Right lobe of liver (tissue), 6 donors: ENCODE measurements at regions not wholly inside any gene's neighbourhood (a gene's known extent, or its start where the extent isn't known, plus 50 kb on each side); places are given as distances from the start of the nearest gene placed in this dataset.

Experiments
- ATAC-seq, 4 donors: fragments of 200-7000 bp; cut with Tn5 transposase; one replicate each; pipeline ENCODE4 v1.9.1; 2020; ENCODE audit warnings: mild to moderate bottlenecking in 4 of 4, moderate library complexity in 4 of 4
- DNase-seq, 3 donors: peaks; one replicate each; pipeline ENCODE4 v3.0.0-alpha.2; 2020
- H3K27ac ChIP-seq, 3 donors: fragments of 200-600 bp; one replicate each; pipeline ENCODE4 v1.8.0; 2022
- H3K27me3 ChIP-seq, 2 donors: fragments of 200-600 bp; one replicate each; pipeline ENCODE4 v1.8.0; 2022
- H3K36me3 ChIP-seq, 4 donors: fragments of 200-600 bp; sonication (generic) in 1 of 4; one replicate each; pipeline versions ENCODE4 v1.5.1 to v1.8.0; 2017 to 2022; ENCODE audit warnings: control low read depth in 1 of 4
- H3K4me1 ChIP-seq, 4 donors: fragments of 200-600 bp; sonication (generic) in 1 of 4; one replicate each; pipeline versions ENCODE4 v1.5.1 to v1.8.0; 2017 to 2022; ENCODE audit warnings: control low read depth in 1 of 4
- H3K4me3 ChIP-seq, 3 donors: fragments of 200-600 bp; one replicate each; pipeline ENCODE4 v1.8.0; 2022
- H3K9me3 ChIP-seq, 4 donors: fragments of 200-600 bp; sonication (generic) in 1 of 4; one replicate each; pipeline versions ENCODE4 v1.5.1 to v1.8.0; 2017 to 2022; ENCODE audit warnings: control low read depth in 1 of 4
- POLR2A ChIP-seq: fragments of 450-650 bp; IDR thresholded peaks from one replicate; pipeline ENCODE4 v1.6.1; 2017; ENCODE audit warnings: antibody characterized with exemption, mild to moderate bottlenecking
- WGBS: methylation state at CpG from one replicate; pipeline ENCODE4 v1.1.6; 2018; ENCODE audit warnings: low coverage, low lambda C conversion rate; ENCODE audit not compliant: insufficient coverage; ENCODE audit errors: missing lambda C conversion rate; 5-methylcytosine and 5-hydroxymethylcytosine counted together
- intact Hi-C, 2 donors: fragments of 100-400 bp; cut with DNase I; formaldehyde crosslinking; loops; one replicate each; pipeline versions ENCODE4 v1.11.2 to v1.14.1; 2022
- TF ChIP-seq, protein P1 (sequence below), 4 donors: fragments of 200-600 bp in 3 of 4; fragments of 450-650 bp in 1 of 4; IDR thresholded peaks; one replicate each; pipeline versions ENCODE4 v1.5.1 to v1.8.0; 2016 to 2022; ENCODE audit warnings: antibody characterized with exemption in 4 of 4, mild to moderate bottlenecking in 2 of 4
- donor health status: DM: no; HTN: yes; CAD: no.
- donor health status: DM: no; HTN: no; CAD: no.
- donor health status: DM: no; HTN: no; CAD: no.
- donor health status: DM: no; HTN: yes; CAD: no.
- donor health status: DM: no; HTN: yes; CAD: no.

DNA sequence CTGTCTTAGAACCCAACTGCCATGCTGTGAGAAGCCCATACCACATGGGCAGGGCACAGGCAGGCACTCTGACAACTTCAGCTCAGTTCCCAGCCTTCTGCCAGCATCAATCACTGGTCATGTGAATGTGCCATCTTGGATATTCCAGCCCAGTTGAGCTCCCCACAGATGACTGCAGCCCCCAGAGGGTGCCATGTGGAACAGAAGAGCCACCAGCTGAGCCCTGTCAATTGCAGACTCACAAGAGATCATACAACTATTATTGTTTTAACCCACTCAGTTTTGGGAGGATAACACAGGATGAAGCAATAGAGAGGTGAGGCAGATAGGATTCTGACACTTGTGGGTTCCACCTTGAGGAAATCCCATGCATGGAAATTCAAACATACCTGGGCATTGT lies 78.4 kb upstream of the ZBTB40 start:
- H3K4me1 ChIP-seq = no peaks in the 10 kb centered on the region
- no peak overlapping the region for H3K27ac ChIP-seq
- H3K9me3 ChIP-seq = peaks cover 0 to 5% (median 0%) of the 10 kb centered on the region in 4 donors
- no peak for ATAC-seq
- no peak for DNase-seq
- no peaks in the 10 kb centered on the region for H3K27me3 ChIP-seq
- intact Hi-C loops = no loop called here
- H3K36me3 ChIP-seq = no peaks in the 10 kb centered on the region
- H3K4me3 ChIP-seq = no peak overlapping the region
- TF ChIP-seq POLR2A = no peak
- TF ChIP-seq, protein P1, sequence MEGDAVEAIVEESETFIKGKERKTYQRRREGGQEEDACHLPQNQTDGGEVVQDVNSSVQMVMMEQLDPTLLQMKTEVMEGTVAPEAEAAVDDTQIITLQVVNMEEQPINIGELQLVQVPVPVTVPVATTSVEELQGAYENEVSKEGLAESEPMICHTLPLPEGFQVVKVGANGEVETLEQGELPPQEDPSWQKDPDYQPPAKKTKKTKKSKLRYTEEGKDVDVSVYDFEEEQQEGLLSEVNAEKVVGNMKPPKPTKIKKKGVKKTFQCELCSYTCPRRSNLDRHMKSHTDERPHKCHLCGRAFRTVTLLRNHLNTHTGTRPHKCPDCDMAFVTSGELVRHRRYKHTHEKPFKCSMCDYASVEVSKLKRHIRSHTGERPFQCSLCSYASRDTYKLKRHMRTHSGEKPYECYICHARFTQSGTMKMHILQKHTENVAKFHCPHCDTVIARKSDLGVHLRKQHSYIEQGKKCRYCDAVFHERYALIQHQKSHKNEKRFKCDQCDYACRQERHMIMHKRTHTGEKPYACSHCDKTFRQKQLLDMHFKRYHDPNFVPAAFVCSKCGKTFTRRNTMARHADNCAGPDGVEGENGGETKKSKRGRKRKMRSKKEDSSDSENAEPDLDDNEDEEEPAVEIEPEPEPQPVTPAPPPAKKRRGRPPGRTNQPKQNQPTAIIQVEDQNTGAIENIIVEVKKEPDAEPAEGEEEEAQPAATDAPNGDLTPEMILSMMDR (IDR thresholded peaks at IDR 0.05) = no peak

DNA sequence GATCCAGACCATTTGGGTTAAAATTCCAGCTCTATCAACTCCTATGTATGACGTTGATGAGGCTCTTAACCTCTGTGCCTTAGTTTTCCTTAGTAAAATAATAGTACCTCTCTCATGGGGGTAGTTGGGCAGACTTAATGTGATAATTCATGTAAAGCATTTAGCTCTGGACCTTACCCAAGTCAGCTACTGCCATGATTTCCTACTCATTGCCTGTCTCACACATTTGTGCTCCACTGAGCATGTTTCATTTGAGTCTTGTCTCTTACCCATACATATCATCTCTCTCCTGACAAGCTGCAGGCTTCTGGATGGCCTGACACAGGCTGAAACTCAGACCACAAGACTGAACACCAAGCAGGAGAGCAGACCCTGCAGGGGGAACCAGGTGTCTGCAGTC lies 77.7 kb upstream of the ZBTB40 start:
- no peak overlapping the region for H3K4me3 ChIP-seq
- no peak overlapping the region for H3K27ac ChIP-seq
- H3K9me3 ChIP-seq = peaks cover 0 to 5% (median 0%) of the 10 kb centered on the region in 4 donors
- intact Hi-C loops = no loop called here
- TF ChIP-seq POLR2A = no peak
- TF ChIP-seq, protein P1 (IDR thresholded peaks at IDR 0.05) = no peak
- no peaks in the 10 kb centered on the region for H3K27me3 ChIP-seq
- no peaks in the 10 kb centered on the region for H3K4me1 ChIP-seq
- H3K36me3 ChIP-seq = no peaks in the 10 kb centered on the region
- no peak for DNase-seq
- 57% methylated on average over 1 of the region's 1 CpG for WGBS
- ATAC-seq = no peak

DNA sequence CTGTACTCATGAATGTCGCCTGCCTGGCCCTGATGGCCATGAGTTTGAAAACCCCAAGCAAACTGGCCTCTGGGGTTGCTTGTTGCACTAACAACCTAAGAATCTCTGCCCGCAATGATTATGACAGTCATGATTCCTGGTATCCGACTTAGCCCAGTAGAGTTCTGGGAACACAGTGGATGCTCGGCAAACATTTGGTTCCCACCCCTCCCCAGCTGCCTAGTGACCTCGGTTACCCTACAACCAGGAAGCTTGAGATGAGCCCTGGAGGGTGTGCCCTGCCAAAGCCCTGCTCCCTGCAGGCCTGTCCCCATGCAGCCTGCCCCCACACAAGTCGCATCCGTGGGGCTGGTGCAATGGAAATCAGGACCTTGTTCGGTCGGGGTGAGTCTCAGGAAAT lies 76.0 kb upstream of the ZBTB40 start:
- intact Hi-C loops = no loop called here
- Histone ChIP-seq H3K36me3 (no peaks in the 10 kb centered on the region), H3K27ac (no peak overlapping the region), H3K27me3 (no peaks in the 10 kb centered on the region), H3K4me1 (no peaks in the 10 kb centered on the region), H3K9me3 (peaks cover 0 to 5% (median 0%) of the 10 kb centered on the region in 4 donors), H3K4me3 (no peak overlapping the region)
- no peak for DNase-seq
- TF ChIP-seq, protein P1 (IDR thresholded peaks at IDR 0.05) = no peak
- TF ChIP-seq POLR2A = no peak
- 44% methylated on average over 3 of the region's 9 CpGs for WGBS
- ATAC-seq = no peak

DNA sequence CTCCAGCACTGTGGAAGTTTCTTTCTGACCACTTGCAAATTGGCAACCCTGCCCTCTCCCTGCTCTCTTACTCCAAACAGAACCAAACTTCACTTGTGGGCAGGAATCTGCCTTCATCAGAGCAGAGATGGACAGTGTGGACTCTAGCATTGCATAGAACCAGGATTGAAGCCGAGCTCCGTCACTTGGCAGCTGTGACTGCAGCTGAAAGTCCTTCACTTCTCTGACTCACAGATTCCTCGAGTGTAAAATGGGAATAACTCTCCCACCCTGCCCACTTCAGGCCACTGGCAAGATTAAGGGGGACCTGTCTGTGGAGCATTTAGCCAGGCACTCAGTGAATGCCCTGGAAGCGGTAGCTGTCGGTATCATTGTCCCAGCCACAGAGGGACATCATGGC lies 75.7 kb upstream of the ZBTB40 start:
- no peak for ATAC-seq
- Histone ChIP-seq H3K9me3 (peaks cover 0 to 5% (median 0%) of the 10 kb centered on the region in 4 donors), H3K36me3 (no peaks in the 10 kb centered on the region), H3K4me3 (no peak overlapping the region), H3K27me3 (no peaks in the 10 kb centered on the region), H3K27ac (no peak overlapping the region), H3K4me1 (no peaks in the 10 kb centered on the region)
- intact Hi-C loops = no loop called here
- 61% methylated on average over 5 of the region's 5 CpGs for WGBS
- DNase-seq = no peak
- TF ChIP-seq, protein P1 (IDR thresholded peaks at IDR 0.05) = no peak
- no peak for TF ChIP-seq POLR2A

DNA sequence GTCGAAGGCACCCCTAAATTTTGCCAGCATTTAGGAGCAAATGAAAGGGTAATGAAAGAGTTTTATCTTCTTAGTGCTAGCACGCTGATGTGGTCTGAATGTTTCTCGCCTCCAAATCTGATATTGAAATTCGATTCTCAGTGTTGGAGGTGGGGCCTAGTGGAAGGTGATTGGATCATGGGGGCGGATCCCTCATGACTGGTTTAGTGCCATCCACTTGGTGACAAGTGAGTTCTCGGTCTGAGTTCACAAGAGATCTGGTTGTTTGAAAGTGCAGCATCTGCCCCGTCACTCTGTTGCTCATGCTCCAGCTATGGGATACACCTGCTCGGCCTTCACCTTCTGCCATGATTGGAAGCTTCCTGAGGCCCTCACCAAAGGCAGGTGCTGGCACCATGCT lies 75.1 kb upstream of the ZBTB40 start:
- intact Hi-C loops = no loop called here
- Histone ChIP-seq H3K36me3 (no peaks in the 10 kb centered on the region), H3K4me3 (no peak overlapping the region), H3K9me3 (peaks cover 0 to 5% (median 0%) of the 10 kb centered on the region in 4 donors), H3K27me3 (no peaks in the 10 kb centered on the region), H3K4me1 (no peaks in the 10 kb centered on the region), H3K27ac (no peak overlapping the region)
- TF ChIP-seq, protein P1 (IDR thresholded peaks at IDR 0.05) = no peak
- no peak for TF ChIP-seq POLR2A
- DNase-seq (no peak), ATAC-seq (no peak)
- WGBS = 82% methylated on average over 5 of the region's 8 CpGs
